GM19395 (cell line): ENCODE measurements at regions not wholly inside any gene's neighbourhood (a gene's known extent, or its start where the extent isn't known, plus 50 kb on each side); places are given as distances from the start of the nearest gene placed in this dataset.

Source experiments
- ATAC-seq: cut with Tn5 transposase; IDR thresholded peaks from one replicate; pipeline ENCODE4 v1.9.1; 2021; ENCODE audit warnings: mild to moderate bottlenecking, moderate library complexity; ENCODE audit not compliant: unreplicated experiment

- no peak for ATAC-seq
Observed at GRCh38 chr2:217290467-217290866, 430.6 kb upstream of the TNP1 start.

- no peak for ATAC-seq
Observed at GRCh38 chr2:217289907-217290280, 430.0 kb upstream of the TNP1 start.

- no peak for ATAC-seq
Observed at GRCh38 chr2:217289177-217289906, 429.5 kb upstream of the TNP1 start.

- no peak for ATAC-seq
Observed at GRCh38 chr2:217288472-217289063, 428.7 kb upstream of the TNP1 start.

GRCh38 chr2:217286833-217287232, 427.0 kb upstream of the TNP1 start:
- no peak for ATAC-seq

- no peak for ATAC-seq
Observed at GRCh38 chr2:217285926-217286325, 426.1 kb upstream of the TNP1 start.

GRCh38 chr2:217283460-217283859, 423.6 kb upstream of the TNP1 start:
- no peak for ATAC-seq

GRCh38 chr2:217282531-217282930, 422.7 kb upstream of the TNP1 start:
- no peak for ATAC-seq

GRCh38 chr2:217279556-217279955, 419.7 kb upstream of the TNP1 start:
- no peak for ATAC-seq

- ATAC-seq: no peak
Observed at GRCh38 chr2:217279140-217279539, 419.3 kb upstream of the TNP1 start.

GRCh38 chr2:217277646-217278398, 418.0 kb upstream of the TNP1 start:
- no peak for ATAC-seq

GRCh38 chr2:217276433-217276832, 416.6 kb upstream of the TNP1 start:
- no peak for ATAC-seq

- no peak for ATAC-seq
Observed at GRCh38 chr2:217275091-217275490, 415.2 kb upstream of the TNP1 start.

GRCh38 chr2:217274578-217274977, 414.7 kb upstream of the TNP1 start:
- ATAC-seq: no peak

- ATAC-seq: no peak
Observed at GRCh38 chr2:217273851-217274250, 414.0 kb upstream of the TNP1 start.

- no peak for ATAC-seq
Observed at GRCh38 chr2:217273162-217273561, 413.3 kb upstream of the TNP1 start.

GRCh38 chr2:217271813-217272212, 411.9 kb upstream of the TNP1 start:
- ATAC-seq: no peak

GRCh38 chr2:217270485-217271121, 410.7 kb upstream of the TNP1 start:
- no peak for ATAC-seq

- ATAC-seq: no peak
Observed at GRCh38 chr2:217269701-217270484, 410.0 kb upstream of the TNP1 start.

GRCh38 chr2:217268978-217269377, 409.1 kb upstream of the TNP1 start:
- no peak for ATAC-seq

- no peak for ATAC-seq
Observed at GRCh38 chr2:217267758-217268157, 407.9 kb upstream of the TNP1 start.
